CD4-positive, alpha-beta T cell treated with Interferon gamma for 1 hour (primary cell): ENCODE measurements at regions not wholly inside any gene's neighbourhood (a gene's known extent, or its start where the extent isn't known, plus 50 kb on each side); places are given as distances from the start of the nearest gene placed in this dataset.
A peak's percentile ranks its signal among the peaks of the same experiment; 100 is the strongest.
"Not testable (repeated sequence)": the region's sequence is repeated elsewhere in the genome, so short reads cannot be mapped to it uniquely, and the experiment has no call there.

Experiments
- DNase-seq: peaks from one replicate; pipeline ENCODE4 v3.0.0-alpha.2; 2020

GRCh38 chr2:12434630-12435098 is 282.1 kb upstream of the TRIB2 start:
- DNase-seq, result no peak

DNA sequence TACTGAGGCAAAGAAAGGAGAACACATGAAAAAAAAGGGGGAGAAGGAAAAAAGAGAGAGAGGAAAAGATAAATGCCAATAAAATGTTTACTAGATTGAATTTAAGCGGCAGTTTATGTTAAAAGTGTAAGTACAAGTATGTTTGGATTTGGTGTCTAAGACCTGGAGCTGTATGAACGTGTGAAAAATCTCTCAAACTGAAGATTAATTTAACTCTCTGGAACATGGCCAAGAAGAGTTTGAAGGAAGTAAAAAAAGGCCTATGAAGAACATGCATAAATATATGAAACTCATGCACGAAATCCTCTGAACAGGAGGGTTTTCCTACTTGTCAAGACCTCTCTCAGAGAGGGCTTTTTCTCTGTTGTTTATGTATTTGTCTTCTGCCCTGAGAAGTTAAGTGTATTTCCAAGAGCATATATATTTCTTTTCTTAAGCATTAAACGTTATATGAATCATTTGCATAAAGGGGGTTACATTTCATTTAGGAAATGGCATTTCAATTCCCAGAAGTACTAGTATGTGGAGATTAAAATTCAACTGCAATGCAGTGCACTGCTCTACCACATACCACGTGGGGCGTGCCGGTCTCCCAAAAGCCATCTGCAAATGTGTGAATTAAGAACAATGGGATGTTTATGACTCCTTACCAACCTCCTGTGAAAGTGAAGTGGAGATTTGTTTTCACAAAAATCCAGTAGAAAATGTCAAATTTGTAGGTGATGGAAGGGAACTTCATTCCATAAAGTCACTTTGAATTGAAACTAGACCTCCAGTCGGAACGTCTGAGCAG is 281.1 kb upstream of the TRIB2 start:
- no peak for DNase-seq

DNA sequence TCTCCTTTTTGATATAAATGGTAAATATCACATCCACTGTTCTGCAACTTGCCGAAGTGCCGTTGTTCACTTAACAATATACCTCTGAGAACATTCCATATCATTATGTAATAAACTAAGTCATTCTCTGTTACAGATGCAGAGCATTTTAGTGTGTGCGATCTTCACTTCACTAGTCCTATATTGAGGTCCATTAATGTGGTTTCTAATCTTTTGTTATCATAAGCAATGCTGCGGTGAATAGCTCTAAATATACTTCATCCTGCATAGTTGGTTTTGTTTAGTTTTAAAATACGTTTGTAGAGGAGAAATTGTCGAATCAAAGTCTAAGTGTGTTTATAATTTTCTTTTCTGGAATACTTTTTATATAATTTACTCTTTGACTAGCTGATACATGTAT is 280.3 kb upstream of the TRIB2 start:
- no peak for DNase-seq

DNA sequence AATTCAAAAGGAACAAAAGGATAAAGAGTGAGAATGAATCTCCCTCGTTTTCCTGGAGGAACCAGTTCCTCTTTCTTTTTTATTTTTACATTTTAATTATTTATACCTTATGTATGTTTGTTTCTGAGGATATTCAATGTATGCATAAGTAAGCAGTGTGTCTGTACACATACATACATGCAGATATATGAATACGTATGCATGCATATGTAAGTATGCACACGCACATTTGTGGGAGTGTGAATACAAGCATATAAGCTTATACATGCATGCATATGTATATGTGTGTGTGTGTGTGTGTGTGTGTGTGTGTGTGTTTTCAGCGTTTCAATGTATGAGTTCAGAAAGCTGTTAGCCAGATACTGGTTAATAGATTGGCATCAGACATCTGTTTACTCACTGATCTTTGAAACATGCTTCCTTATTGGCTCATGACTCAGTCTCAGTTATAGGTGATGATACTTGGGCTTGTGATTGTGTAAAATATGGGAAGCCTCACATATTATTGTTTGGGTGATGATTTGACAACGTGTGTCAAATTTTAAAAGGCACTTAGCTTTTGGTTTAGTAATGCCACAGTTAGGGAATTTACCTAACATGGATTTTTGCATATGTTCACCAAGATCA is 279.7 kb upstream of the TRIB2 start:
- no peak for DNase-seq

GRCh38 chr2:12440731-12441130 is 276.0 kb upstream of the TRIB2 start:
- DNase-seq, result no peak

DNA sequence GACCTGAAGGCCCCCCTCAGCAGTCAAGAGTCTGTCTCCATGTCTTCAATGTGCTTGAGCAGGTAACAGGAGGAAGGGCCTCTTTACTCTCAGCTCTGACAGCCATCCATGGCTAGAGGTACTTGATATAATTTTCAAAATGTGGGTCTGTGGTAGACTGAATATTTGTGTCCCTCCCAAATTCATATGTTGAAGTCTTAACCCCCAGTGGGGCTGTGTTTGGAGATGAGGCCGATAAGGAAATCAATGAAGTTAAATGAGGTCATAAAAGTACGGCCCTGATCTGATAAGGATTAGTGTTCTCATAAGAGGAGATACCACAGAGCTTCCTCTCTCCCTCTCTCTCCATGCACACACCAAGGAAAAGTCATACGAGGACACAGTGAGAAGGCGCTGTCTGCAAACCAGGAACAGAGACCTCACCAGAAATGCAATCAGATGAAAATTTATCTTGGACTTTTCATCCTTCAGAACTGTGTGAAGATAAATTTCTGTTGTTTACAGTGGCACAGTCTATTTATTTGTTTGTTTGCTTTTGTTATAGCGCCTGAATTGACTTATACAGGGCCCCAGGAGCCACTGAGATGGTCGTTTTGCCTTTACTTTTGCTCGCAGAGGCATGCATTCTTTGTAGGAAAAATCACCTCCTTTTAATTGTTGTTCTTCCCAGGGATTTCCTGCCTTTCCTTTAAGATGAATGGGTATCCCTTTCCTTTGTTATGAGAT is 274.8 kb upstream of the TRIB2 start:
- no peak for DNase-seq

DNA sequence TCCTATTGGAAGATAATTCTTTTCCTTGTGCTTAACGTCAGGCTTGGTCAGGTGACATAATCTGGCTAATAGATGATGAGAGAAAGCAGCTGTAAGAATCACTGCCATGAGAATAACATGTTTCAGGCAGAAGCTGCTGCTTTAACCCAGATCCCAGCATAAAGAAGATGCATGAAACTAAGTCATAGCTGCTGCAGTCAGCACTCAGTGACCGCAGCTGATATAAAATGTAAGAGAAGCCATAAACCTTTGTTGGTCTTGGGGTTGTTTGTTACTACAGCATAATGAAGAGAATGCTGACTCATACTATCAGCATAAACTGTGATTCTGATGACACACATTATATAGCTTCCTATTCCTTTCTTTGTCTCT is 274.3 kb upstream of the TRIB2 start:
- no peak for DNase-seq

- DNase-seq, result no peak
Observed at GRCh38 chr2:12448846-12449505, 267.8 kb upstream of the TRIB2 start.

GRCh38 chr2:12451726-12452125 is 265.0 kb upstream of the TRIB2 start:
- no peak for DNase-seq

DNA sequence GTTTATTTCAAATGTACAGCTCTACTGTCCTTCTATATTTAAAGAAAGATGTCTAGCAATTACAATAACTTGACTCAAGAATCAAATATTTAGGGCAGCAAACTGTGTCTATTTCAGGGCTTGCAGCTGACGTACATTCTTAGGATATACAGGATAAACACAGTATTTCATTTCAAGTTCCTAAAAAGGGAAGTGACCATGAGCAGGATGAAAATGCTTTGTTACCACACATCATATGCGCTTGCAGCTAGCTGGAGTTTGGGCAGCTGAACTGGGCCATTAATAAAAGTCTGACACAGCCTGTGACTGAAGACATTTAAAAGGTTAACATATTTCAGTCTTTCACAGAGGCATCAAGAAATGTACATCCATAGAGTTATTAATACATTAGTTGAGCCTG is 264.6 kb upstream of the TRIB2 start:
- DNase-seq, result no peak

- DNase-seq, result no peak
Observed at GRCh38 chr2:12453731-12454130, 263.0 kb upstream of the TRIB2 start.

DNA sequence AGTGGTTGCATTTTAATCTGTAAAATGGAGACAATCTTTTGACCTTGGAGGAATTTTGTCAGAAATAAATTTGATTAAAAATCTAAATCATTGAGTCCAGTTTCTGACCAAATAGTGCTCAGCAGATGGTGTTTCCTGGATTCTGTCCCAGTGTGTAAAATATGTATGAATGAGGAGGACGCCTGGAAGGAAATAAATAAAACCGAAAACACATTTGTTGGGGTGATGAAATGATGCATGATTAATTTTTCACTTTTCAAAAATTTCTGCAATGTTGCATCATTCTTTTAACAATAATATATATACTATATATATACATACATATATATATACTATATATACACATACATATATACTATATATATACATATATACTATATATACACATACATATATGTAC is 261.1 kb upstream of the TRIB2 start:
- DNase-seq, result no peak

DNA sequence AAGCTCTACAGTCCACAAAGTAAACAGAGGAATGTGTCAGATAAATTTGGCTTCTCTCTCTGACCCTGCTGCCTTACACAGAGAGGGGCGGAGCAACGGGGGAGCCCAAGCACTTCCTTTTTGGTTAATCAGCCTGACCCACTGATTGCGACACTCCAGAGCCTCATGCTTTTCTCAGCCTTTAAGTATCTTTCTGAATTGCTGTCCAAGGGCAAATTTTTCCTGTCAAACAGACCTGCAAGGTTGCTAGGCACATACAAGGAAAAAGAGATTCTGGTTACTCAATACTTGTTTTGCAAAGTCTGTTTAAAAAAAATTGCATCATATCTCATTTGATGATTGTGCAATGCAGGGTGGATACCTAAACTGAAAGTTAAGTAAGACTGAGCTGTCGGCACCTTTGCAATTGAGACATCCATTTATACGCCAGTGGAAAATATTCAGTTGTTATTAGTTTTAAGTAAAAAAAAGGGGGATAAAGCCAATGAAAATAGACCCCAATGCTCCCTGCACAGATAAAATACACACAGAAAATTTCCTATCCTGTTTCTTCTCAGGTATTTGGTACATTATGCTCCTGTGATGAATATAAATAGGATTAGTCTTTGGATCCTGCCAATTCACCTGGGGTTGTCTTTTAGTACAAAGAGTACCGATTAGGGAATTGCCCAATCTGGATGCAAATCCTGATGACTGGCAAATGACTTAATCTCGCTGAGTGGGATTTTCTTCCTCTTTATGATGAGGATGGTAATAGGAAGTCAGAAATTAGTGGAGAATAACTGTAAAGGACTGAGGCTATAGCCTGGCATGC is 260.2 kb upstream of the TRIB2 start:
- DNase-seq, result peak; percentile 75

GRCh38 chr2:12457831-12458230 is 258.9 kb upstream of the TRIB2 start:
- no peak for DNase-seq

DNA sequence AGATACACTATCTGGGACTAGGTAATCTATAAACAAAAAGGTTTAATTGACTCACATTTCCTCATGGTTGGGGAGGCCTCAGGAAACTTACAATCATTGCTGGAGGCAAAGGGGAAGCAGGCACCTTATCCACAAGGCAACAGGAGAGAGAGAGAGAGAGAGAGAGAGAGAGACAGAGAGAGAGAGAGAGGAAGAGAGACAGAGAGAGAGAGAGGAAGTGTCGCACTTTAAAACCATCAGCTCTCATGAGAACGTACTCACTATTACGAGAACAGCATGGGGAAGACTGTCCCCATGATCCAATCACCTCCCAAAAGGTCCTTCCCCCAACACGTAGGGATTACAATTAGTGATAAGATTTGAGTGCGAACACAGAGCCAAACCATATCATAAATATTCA is 253.5 kb upstream of the TRIB2 start:
- no peak for DNase-seq

- no peak for DNase-seq
Observed at GRCh38 chr2:12465631-12466135, 251.1 kb upstream of the TRIB2 start.

DNA sequence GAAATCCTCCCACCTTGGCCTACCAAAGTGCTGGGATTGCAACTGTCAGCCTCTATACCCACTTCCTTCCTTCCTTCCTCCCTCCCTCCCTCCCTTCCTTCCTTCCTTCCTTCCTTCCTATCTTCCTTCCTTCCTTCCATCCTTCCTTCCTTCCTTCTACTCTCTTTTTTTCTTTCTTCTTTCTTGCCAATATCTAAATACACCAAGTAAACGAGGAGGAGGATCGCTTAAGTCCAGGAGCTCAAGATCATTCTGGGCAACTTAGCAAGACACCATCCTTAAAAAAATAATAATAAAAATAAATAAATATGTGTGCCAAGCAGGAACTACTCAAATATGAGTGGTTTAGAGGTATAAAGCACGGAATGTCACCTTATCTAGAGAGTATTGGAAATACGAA is 249.4 kb upstream of the TRIB2 start:
- no peak for DNase-seq

DNA sequence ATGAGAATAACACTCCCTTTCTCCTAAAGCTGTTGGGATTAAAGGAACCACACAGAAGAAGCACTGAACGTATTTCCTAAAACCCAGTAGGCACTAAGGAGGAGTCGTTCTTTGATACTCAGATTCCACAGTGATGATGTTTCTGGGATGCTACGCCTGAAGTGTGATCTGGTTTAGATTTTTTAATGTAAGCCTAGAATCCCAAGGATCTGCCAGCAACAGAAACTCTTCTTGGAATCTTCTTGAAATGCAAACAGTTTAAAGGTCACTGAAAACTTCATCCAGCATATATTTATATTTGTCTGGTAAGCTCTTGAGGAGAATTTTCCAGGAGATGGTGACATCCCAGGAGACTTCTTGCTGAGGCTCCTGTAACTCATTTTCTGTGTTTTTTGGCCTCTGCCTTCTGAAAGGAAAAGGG is 247.6 kb upstream of the TRIB2 start:
- DNase-seq, result no peak

- not testable (repeated sequence) for DNase-seq
Observed at GRCh38 chr2:12472265-12472664, 244.5 kb upstream of the TRIB2 start.

DNA sequence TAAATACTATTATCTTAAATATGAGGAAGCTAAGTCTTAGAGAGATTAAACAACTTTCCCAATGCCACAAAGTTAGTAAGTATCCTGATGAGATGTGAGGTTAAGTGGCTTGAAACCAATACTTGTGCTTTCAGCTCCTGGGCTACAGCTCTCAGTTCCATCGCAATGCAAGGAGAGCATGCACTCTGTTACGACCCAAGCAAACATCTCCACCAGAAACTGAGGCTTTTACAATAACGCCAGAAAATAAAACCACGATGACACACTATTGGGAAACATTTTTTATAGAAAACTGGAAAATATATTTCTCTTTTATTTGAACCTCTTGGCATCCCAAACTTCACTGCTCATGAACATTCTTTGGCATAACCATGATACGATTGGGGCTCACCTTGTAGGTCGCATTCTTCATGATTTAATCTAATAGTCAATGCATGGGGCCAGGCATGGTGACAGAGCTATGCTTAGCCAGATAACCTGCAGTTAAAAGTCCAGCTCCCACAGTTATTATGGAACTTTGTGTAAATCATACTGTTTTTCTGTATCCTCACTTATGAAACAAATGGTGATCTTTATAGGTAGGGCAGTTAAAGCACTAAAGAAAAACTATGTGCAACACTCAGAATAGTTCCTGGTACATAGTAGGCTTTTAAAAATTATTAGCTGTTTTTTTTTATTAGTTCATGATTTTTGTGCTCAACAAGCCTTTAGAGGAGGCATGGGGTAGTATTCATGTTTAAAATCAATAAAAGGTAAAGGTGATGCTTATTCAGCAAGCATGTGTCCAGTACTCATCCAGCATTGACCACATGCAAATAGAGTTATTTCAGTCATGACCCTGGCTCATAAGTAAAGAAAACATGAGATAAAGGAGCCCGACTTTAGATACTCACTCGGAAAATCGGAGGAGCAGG is 238.3 kb upstream of the TRIB2 start:
- no peak for DNase-seq

DNA sequence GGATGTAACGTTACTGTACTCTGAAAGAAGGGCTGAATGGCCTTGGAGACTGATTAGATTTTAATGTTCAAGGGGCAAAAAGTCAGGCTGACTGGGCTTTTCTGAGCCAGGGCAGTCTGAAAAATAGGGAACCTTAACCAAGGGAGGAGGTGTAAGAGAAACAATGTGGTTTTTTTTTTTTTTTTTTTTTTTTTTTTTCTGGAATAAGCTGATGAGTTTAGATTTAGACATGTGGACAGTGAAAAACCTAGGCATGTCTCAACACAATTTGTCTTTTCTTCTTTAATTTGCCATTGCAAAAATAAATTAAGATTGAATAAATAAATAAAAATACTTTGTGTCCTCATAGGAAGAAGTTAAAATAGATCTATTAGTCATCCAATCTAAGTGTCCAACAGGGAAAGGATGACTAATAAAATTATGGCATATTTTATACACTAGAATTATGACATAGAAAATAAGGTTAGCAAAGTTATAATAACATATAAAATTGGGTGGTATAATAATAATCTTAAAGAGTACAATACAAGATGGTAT is 237.6 kb upstream of the TRIB2 start:
- DNase-seq, result no peak
